WERI-Rb-1 (cell line): ENCODE measurements at regions not wholly inside any gene's neighbourhood (a gene's known extent, or its start where the extent isn't known, plus 50 kb on each side); places are given as distances from the start of the nearest gene placed in this dataset.

Experiments used
- DNase-seq: peaks from one replicate; pipeline ENCODE4 v3.0.0-alpha.2; 2020
- H3K27ac ChIP-seq: fragments of 250-450 bp; sonication (Bioruptor Pico); 2 replicates; pipeline ENCODE4 v1.5.1; 2020; ENCODE audit warnings: mild to moderate bottlenecking, moderate library complexity
- H3K27me3 ChIP-seq: fragments of 250-450 bp; sonication (Bioruptor Pico); 2 replicates; pipeline ENCODE4 v1.5.1; 2021; ENCODE audit warnings: mild to moderate bottlenecking, low read depth, moderate library complexity; ENCODE audit not compliant: insufficient read depth, severe bottlenecking
- H3K36me3 ChIP-seq: fragments of 250-450 bp; sonication (Bioruptor Pico); 2 replicates; pipeline ENCODE4 v1.5.1; 2020; ENCODE audit warnings: mild to moderate bottlenecking, moderate library complexity
- H3K4me3 ChIP-seq: 2 replicates; pipeline ENCODE4 v1.5.1; 2011; ENCODE audit warnings: low read depth, mild to moderate bottlenecking, control low read depth, low read length
- H3K9me3 ChIP-seq: fragments of 250-450 bp; sonication (Bioruptor Pico); 2 replicates; pipeline ENCODE4 v1.5.1; 2021; ENCODE audit warnings: mild to moderate bottlenecking, moderate library complexity; ENCODE audit not compliant: severe bottlenecking
- TF ChIP-seq, protein P1 (sequence below): IDR thresholded peaks from 2 replicates; pipeline ENCODE4 v1.5.1; 2011; ENCODE audit warnings: low read depth, mild to moderate bottlenecking, control low read depth, inconsistent platforms, low read length

DNA sequence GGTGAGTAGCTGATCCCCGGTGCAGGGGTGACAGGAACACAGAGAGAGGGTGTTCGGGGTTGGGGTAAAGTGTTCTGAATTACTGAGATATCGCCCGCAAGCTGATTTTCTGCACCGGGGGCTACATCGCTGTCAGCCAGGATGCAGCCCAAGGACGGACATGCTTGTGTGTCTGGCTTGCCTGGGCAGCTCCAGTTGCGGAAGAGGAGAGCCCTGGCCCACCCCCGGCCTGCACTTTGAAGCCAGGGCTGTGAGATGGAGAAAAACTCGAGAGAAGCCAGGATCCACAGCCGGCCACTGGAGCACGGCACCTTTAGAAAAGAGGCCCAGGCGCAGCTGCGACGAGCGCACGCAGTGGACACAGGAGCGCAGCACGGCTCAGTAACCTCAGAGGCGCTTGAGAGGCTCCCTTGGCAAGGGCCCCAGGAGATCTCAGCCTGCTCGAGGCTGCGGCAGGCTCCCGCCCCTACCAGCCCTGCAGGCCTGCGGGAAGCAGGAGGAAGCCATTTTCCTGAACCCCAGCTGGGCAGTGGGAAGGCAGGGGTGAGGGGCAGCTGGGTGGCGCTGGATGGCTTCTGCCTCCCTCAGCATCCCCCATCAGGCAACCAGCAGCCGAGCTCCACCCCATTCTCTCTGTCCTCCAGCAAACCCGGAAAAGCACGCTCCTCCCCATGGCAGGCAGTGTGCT is 59.2 kb downstream of the C9orf50 start:
- no peaks in the 10 kb centered on the region for H3K27me3 ChIP-seq
- no peak for DNase-seq
- peaks cover 4% of the 10 kb centered on the region for H3K9me3 ChIP-seq
- peak overlapping the region; percentile 48 for H3K27ac ChIP-seq
- H3K36me3 ChIP-seq, result no peaks in the 10 kb centered on the region
- TF ChIP-seq, protein P1, sequence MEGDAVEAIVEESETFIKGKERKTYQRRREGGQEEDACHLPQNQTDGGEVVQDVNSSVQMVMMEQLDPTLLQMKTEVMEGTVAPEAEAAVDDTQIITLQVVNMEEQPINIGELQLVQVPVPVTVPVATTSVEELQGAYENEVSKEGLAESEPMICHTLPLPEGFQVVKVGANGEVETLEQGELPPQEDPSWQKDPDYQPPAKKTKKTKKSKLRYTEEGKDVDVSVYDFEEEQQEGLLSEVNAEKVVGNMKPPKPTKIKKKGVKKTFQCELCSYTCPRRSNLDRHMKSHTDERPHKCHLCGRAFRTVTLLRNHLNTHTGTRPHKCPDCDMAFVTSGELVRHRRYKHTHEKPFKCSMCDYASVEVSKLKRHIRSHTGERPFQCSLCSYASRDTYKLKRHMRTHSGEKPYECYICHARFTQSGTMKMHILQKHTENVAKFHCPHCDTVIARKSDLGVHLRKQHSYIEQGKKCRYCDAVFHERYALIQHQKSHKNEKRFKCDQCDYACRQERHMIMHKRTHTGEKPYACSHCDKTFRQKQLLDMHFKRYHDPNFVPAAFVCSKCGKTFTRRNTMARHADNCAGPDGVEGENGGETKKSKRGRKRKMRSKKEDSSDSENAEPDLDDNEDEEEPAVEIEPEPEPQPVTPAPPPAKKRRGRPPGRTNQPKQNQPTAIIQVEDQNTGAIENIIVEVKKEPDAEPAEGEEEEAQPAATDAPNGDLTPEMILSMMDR, result no peak
- no peak overlapping the region for H3K4me3 ChIP-seq

DNA sequence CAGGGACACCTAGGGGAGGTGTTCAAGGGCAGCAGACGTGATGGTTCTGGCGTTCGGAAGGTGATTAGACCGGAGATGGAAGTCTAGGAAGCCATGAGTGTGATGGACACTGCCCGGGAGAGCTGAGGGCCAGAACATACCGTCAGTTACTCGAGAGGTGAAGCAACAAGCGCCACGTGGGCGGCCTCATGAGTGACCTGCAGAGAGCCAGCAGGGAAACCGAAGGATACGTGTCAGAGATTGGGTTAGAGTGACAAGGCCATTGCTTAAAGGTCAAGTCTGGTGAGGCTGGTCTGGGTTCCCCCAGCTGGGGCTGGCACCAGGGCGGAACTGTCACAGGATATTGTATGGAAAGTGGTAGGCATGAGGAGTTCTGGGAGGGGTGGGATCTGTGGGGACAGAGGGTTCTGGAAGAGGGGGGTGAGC is 60.0 kb downstream of the C9orf50 start:
- Histone ChIP-seq H3K36me3 (no peaks in the 10 kb centered on the region), H3K27me3 (no peaks in the 10 kb centered on the region), H3K9me3 (peaks cover 4% of the 10 kb centered on the region), H3K4me3 (no peak overlapping the region), H3K27ac (no peak overlapping the region)
- DNase-seq, result no peak
- TF ChIP-seq, protein P1, result no peak

DNA sequence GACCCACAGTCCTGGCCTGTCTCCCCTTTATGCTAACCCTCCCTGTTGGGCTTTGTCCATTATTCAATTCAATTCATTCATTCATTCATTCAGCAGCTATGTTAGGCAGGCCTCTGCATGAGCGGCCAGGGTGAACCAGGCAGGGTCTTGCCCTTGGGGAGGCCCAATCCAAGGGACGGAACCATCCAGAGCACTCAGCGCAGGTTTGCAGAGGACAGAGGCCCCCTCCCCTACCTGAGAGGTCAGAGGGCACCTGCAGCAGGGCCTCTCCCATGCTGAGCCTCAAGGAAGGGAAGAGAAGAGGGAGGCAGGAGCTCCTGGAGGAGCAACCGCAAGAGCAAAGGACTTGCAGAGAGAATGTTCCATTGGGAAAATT is 61.4 kb downstream of the C9orf50 start:
- no peak for DNase-seq
- Histone ChIP-seq H3K36me3 (no peaks in the 10 kb centered on the region), H3K9me3 (no peaks in the 10 kb centered on the region), H3K27me3 (no peaks in the 10 kb centered on the region), H3K4me3 (no peak overlapping the region), H3K27ac (peak overlapping the region; percentile 87)
- TF ChIP-seq, protein P1, result no peak

DNA sequence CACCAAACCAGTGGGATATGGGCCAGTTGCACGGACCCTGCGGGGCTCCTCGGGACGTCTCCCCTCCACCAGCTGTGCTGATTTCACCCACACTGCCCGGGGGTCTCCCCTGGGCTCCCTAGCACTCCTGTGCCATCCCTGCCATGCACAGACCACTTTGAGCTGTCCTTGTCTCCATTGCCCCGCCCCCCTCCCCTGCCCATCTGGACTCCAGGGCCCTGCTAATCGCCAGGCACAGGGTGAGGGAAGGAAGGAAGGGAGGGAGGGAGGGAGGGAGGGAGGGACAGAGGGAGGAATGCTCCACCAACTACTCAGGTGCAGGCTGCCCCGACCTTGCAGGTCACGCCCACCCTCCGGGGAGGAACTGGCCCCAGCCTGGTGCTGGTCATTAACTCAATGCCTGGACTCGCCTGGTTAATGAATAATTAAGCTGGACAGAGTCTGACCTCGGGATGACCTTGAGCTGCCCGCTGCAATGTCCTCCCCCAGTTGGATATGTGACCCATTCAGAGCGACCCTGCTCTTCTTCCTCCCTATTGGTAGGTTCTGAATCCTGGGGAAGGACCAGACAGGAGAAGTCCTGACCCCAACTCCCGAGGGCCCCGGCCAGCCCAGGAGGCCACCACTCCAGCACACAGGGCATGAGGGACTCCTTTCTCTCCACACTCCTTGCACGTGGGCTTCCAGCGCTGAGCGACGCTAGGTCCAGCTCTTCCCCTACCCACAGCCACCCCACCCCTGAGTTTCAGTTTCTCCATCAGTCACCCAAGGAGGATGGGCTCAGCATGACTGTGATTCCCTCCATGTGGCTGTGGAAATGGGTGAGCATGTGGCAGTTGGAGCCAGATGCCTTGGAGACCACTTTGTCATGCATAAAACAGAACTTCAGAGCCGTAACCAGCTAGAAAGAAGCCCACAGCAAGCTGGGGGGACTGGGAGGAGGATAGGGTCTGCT is 62.1 kb downstream of the C9orf50 start:
- peak; percentile 89 for DNase-seq
- Histone ChIP-seq H3K4me3 (no peak overlapping the region), H3K36me3 (no peaks in the 10 kb centered on the region), H3K27me3 (no peaks in the 10 kb centered on the region), H3K27ac (peak overlapping the region; percentile 87), H3K9me3 (no peaks in the 10 kb centered on the region)
- TF ChIP-seq, protein P1, result no peak

DNA sequence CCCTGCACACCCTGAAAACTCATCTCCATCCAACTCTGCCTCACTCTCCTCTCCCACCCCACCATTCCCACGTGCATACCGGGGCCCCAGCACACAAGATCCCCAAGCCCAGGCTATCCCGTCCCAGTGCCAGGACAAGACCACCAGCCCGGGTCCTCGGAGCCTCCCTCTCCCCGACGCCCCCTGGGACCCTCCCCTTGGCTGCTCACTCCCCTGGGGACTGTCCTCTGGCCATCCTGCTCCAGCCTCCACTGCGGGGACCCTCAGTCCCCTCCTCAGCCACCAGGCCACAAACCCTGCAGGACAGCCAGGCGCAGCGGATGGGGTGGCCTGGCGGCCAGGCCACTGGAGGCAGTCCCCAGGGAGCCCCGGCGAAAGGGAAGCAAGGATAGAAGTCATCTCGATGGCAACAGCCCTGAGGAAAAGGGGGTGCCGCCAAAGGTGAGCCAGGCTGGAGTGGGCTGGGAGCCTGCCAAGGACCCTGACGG is 62.8 kb downstream of the C9orf50 start:
- peak overlapping the region; percentile 87 for H3K27ac ChIP-seq
- DNase-seq, result no peak
- TF ChIP-seq, protein P1, result no peak
- H3K27me3 ChIP-seq, result no peaks in the 10 kb centered on the region
- no peaks in the 10 kb centered on the region for H3K36me3 ChIP-seq
- no peaks in the 10 kb centered on the region for H3K9me3 ChIP-seq
- no peak overlapping the region for H3K4me3 ChIP-seq
